GM18505 (cell line): ENCODE measurements at regions not wholly inside any gene's neighbourhood (a gene's known extent, or its start where the extent isn't known, plus 50 kb on each side); places are given as distances from the start of the nearest gene placed in this dataset.
"Not testable (repeated sequence)": the region's sequence is repeated elsewhere in the genome, so short reads cannot be mapped to it uniquely, and the experiment has no call there.

Experiments
- ATAC-seq: cut with Tn5 transposase; IDR thresholded peaks from one replicate; pipeline ENCODE4 v1.9.1; 2021; ENCODE audit not compliant: unreplicated experiment
- POLR2A ChIP-seq: IDR thresholded peaks from 4 replicates; pipeline ENCODE4 v1.6.1; 2011; ENCODE audit warnings: borderline replicate concordance; ENCODE audit not compliant: insufficient read depth, insufficient read length; ENCODE audit errors: extremely low read depth

GRCh38 chr2:128410035-128410757 lies 91.5 kb upstream of the HS6ST1 start:
- ATAC-seq: no peak
- TF ChIP-seq POLR2A: no peak

- ATAC-seq: no peak
- TF ChIP-seq POLR2A: no peak
These were observed 92.1 kb upstream of the HS6ST1 start for GRCh38 chr2:128410758-128411215.

DNA sequence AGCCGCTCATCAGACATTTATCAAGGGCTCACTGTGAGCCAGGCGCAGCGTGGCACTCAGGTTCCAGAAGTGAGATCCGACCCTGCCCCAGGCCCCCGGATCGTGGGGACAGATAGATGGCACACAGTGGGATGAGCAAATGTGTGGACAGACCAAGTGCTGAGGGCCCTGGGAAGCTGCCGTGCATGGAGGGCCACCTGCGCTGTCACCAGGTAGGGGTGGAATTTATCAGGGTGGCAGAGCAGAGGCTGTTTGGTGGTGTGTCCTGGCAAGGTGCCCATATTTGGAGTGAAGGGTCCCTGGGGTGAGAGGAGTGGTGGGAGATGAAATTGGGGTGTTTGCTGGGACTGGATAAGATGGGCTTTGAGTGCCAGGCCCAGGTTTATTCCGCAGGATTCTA lies 92.8 kb upstream of the HS6ST1 start:
- no peak for ATAC-seq
- TF ChIP-seq POLR2A: no peak

- no peak for ATAC-seq
- no peak for TF ChIP-seq POLR2A
These were observed 93.7 kb upstream of the HS6ST1 start for GRCh38 chr2:128412181-128412871.

GRCh38 chr2:128413014-128413717 lies 94.5 kb upstream of the HS6ST1 start:
- ATAC-seq: no peak
- TF ChIP-seq POLR2A: no peak

- ATAC-seq: no peak
These were observed 95.2 kb upstream of the HS6ST1 start for GRCh38 chr2:128413718-128414341.

DNA sequence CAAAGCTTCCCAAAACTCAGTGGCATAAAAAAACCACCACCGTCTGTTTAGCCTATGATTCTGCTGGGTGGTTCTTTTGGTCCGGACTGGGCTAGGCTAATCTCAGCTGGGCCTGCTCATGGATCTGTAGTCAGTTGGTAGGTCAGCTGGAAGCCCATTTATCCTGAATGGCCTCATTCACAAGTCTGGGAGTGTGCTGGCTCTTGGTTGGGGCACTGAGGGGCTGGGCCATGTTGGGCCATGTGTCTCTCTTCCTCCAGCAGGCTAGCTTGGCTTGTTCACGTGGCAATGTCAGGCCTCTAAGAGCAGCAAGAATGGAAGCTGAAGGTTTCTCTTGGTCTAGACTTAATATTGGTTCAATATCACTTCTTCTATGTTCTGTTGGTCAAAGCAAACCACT lies 95.7 kb upstream of the HS6ST1 start:
- no peak for TF ChIP-seq POLR2A
- ATAC-seq: no peak

More at GRCh38 chr2:128413718-128414341, 95.2 kb upstream of the HS6ST1 start:
- no peak for TF ChIP-seq POLR2A

DNA sequence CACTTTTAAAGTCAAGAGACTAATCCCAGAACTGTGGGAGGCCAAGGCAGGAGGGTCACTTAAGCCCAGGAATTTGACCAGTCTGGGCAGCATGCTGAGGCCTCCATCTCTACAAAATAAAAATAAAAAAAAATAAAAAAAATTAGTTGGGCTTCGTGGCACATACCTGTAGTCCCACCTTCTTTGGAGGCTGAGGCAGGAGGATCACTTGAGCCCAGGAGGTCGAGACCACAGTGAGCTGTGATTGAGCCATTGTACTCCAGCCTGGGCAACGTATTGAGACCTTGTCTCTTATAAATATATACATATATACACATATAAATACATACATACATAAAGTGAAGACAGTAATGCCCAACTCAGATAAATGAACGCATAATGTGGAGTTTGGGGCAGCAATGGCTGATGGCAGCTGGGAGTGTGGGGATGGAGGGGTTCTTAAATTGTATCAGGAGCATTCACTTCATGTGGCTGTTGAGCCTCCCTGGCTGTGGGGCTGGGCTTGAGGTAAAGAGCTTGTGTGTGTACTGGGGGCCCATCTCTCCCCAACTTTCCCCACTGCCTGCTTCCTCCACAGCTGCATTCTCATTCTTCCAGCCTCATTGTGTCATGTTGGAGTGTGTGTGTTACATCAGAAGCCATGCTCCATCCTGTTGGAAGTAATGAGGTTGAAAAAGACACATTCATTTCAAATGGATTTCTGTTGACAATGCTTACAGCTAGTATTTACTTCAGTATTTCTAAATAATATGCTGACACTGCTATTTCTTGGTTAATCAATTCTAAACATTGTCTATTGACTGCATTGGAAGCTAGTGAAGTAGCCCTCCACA lies 96.5 kb upstream of the HS6ST1 start:
- no peak for TF ChIP-seq POLR2A
- no peak for ATAC-seq

DNA sequence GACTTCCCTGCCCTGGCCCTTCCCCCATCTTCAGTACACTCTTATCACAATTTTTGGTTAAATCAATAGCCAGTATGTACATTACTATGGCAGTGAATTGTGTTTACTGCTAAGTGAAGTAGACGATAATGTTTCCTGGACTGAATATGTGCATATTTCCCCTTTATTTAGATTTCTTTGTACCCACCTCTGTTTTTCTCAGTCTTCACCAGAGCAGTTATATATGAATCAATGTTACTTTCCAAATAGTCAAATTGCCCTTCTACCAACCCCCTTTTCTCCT lies 97.1 kb upstream of the HS6ST1 start:
- no peak for TF ChIP-seq POLR2A
- no peak for ATAC-seq

DNA sequence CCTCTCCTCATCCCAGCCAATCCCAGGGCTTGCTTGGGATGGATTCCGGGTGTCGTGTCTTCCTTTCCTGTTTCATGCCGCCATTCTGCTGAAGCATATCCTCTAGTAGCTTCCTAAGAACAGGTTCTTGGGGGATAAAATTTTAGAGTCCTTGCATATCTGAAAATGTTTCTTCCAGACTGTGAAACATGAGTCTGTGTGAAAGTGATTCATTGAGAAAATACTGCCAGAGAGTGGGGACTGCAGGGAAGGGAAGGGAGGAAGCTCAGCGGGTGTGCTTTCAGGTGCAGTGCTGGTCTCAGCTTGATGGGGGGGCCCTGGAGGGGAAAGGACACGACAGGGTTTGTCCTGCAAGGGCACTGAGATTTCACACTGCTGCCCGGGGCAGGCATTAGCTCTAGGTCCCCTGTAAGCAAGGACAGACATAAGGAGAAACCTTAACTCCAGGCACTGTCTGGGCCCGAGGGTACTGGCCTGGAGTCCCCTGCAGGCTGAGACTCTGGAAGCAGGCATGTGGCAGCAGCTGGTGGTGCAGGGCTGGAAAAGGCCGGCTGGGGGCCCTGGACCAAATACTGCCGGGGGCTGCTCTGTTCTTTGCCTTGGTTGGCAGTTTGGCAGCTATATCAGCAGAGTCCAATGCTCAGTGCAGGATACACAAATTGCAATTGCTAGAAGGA lies 97.6 kb upstream of the HS6ST1 start:
- TF ChIP-seq POLR2A: no peak
- ATAC-seq: no peak

DNA sequence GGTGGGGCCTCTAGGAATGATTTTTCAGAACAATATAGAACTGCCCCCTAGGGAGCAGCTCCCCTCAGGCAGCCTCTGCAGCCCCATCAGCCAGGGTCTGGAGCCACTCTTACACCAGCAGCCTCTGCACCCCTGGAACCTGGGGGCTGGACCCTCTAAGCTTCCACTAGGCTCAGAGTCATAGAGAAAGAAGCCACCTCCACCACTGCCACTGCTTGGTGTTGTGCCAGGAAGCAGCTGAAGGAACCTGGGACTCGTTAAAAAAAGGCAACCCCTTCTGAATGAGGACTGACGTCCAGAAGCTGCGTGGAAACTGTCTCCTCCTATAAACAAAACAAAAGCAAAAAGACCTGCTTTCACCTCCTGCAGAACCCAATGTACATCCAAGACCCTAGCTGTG lies 98.1 kb upstream of the HS6ST1 start:
- TF ChIP-seq POLR2A: no peak
- ATAC-seq: no peak

GRCh38 chr2:128417264-128417663 lies 98.6 kb upstream of the HS6ST1 start:
- ATAC-seq: not testable (repeated sequence)
